GM12865 (cell line): ENCODE measurements at regions not wholly inside any gene's neighbourhood (a gene's known extent, or its start where the extent isn't known, plus 50 kb on each side); places are given as distances from the start of the nearest gene placed in this dataset.

ENCODE experiments used
- DNase-seq: peaks from one replicate; pipeline ENCODE4 v3.0.0; 2010; ENCODE audit warnings: low read depth
- H3K4me3 ChIP-seq: 2 replicates; pipeline ENCODE4 v1.5.1; 2011; ENCODE audit warnings: mild to moderate bottlenecking, low read depth, low read length, control low read depth
- TF ChIP-seq, protein P1 (sequence below): IDR thresholded peaks from 2 replicates; pipeline ENCODE4 v1.5.1; 2011; ENCODE audit warnings: low read length, control low read depth, low read depth, inconsistent platforms; ENCODE audit not compliant: insufficient read depth; ENCODE audit errors: missing control alignments

DNA sequence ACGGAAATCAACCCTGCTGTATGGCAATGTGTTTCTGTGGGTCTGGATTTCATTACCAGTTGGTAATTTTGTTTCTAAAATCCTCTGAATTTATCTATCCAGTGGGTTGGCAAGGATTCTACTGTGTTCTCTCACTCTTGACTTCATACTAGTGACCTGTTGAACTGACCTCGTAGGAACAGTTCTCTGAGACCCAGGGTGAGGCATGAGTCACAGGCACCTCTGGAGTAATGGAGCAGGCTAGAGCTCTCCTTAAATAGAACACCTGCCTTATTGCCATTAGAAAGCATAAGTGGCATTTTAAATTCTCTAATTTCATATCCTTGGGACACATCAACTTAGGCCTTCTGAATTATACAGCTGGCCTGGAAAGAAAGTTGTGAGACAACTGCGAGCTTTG is 258.3 kb upstream of the NAV3 start:
- DNase-seq: no peak
- no peak overlapping the region for H3K4me3 ChIP-seq
- TF ChIP-seq, protein P1, sequence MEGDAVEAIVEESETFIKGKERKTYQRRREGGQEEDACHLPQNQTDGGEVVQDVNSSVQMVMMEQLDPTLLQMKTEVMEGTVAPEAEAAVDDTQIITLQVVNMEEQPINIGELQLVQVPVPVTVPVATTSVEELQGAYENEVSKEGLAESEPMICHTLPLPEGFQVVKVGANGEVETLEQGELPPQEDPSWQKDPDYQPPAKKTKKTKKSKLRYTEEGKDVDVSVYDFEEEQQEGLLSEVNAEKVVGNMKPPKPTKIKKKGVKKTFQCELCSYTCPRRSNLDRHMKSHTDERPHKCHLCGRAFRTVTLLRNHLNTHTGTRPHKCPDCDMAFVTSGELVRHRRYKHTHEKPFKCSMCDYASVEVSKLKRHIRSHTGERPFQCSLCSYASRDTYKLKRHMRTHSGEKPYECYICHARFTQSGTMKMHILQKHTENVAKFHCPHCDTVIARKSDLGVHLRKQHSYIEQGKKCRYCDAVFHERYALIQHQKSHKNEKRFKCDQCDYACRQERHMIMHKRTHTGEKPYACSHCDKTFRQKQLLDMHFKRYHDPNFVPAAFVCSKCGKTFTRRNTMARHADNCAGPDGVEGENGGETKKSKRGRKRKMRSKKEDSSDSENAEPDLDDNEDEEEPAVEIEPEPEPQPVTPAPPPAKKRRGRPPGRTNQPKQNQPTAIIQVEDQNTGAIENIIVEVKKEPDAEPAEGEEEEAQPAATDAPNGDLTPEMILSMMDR: no peak

DNA sequence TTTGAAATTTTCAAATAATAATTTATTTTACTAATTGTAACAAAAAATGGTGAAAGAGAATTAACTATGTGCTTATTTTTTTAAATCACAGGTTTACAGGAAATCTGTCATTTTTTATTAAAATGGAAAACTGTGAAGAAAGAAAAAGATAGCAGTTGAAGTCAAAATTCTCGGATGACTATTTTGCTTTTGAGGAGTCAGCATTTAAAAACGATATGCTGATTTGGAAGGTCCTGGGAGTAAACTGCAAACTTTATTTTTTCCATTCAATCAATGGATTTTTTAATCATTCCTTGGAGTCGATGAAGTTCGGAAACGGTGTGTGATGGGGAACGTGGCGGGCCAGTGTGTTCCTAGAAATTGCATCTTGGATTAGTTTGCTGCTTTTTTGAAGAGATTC is 258.9 kb upstream of the NAV3 start:
- TF ChIP-seq, protein P1: no peak
- DNase-seq: no peak
- H3K4me3 ChIP-seq: no peak overlapping the region

DNA sequence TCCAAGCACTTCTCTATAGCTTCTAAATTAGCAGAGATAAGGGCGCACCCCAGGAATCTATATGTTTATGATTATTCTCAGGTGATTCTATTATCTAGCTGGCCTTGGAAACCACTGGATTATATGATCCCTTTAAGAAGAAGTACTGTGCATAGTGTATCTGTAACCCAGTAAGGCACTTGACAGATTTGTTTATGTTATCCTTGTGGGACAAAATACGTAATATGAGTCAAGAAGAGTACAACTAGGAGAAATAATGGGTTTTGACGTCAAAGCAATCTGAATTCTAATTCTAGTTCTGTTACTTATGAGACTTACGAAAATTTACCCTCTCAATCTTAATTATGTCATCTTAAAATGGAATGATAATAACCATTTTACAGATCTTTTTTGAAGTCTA is 259.6 kb upstream of the NAV3 start:
- no peak for DNase-seq
- TF ChIP-seq, protein P1: no peak
- H3K4me3 ChIP-seq: no peak overlapping the region

DNA sequence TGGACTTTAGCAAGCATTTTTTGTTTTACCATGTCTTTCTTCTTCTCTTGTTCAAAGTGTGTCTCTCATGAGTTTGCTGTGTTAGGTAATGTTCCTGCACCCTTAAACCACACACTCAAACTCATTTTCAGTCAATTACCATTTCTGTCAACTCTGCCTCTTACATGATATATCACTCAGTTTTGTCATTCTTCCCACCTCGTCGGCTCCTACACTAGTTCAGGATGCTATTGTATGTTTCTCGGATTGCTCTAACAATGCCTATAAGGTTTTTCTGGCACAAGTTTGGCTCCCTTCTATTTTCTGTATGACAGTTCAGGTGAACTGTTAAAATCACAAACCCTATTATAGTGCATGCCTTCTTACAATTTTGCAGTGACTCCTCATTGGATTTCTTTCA is 260.8 kb upstream of the NAV3 start:
- TF ChIP-seq, protein P1: no peak
- no peak overlapping the region for H3K4me3 ChIP-seq
- DNase-seq: no peak

DNA sequence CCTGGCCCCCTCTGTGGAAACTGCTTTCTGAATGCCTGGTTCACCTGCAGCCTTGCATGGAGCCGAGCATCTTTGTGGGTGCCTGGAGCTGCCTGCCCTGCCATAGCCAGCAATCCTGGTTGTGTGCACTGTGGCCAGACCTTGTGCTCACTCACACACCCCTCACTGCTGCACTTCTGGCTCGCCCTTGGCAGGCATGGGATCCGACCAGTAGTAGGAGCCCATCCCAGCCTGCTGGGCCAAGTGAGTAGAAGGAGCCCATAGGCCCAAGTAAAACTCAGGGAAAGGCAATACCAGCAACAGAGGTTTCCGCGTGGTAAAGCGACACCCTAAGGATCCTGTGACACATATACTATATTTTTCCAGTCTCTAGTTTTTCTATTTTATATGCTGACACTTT is 270.0 kb upstream of the NAV3 start:
- no peak overlapping the region for H3K4me3 ChIP-seq
- no peak for DNase-seq
- TF ChIP-seq, protein P1: no peak

DNA sequence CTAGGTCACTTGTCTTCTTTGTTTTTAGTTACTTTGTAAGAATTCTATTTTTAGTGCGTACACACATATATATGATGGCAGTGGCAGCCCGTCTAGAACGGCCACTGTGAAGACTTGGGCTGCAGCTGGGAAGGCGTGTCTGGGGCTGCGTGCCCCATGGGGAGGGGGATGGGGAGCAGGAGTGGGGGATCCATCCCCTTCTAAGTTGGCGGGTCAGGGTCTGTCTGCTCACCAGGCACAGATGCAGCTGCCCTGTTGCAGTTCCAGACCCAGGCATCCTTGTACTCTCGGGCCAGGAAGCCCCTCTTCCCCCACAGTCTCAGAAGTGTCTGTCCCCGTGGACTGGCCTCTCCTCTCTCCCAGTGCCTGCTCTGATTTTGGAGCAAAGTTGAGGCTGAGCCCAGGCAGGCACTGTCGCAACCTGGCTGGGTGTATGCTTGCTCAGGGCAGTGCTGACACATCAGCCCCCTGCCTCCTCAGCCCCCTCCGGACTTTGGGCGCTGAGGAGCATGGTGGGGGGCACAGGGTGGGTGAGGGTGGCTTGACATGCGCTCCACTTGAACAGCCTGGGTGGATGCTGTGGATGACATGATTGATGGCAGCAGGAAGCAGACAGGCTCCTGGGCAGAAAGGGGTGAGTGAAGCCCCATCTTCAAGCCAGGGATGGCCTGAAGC is 271.2 kb upstream of the NAV3 start:
- TF ChIP-seq, protein P1: no peak
- no peak for DNase-seq
- H3K4me3 ChIP-seq: no peak overlapping the region

DNA sequence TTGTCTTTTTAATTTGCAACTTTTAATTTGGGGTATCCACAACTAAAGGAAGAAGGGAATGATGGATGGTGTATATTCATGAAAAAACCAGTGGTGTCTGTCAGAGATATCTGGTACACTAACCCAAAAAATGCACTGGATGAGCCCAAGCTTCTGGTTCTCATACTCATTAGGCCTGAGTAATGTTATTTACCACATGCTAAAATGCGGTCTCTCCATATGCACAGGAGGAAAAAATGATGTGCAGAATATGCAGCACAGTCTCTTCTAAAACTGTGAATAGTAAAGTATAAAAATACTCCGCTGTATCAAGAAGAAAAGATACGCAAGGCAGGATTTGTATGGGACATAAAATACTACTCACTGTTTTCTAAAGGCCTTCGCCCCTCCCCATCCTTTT is 275.6 kb upstream of the NAV3 start:
- no peak for DNase-seq
- H3K4me3 ChIP-seq: no peak overlapping the region
- TF ChIP-seq, protein P1: no peak
